ENCODE measurements at regions not wholly inside any gene's neighbourhood (a gene's known extent, or its start where the extent isn't known, plus 50 kb on each side); places are given as distances from the start of the nearest gene placed in this dataset.

- TF ChIP-seq CTCF (conservative IDR thresholded peaks at IDR 0.05 in 1 of 2, IDR thresholded peaks at IDR 0.05 in 1 of 2; ENCODE audit: low read depth in 1 of 2, low read length in 2 of 2) (no peak), EZH2 (IDR thresholded peaks at IDR 0.05; ENCODE audit: low read length, missing control alignments) (no peak)
Measured at GRCh38 chr4:137347371-137347770, 184.9 kb downstream of the PCDH18 start.

All from fibroblast of lung (primary cell).